ENCODE measurements at regions not wholly inside any gene's neighbourhood (a gene's known extent, or its start where the extent isn't known, plus 50 kb on each side); places are given as distances from the start of the nearest gene placed in this dataset.
"Not testable (repeated sequence)": the region's sequence is repeated elsewhere in the genome, so short reads cannot be mapped to it uniquely, and the experiment has no call there.

- DNase-seq: no peak
These were observed 115.0 kb upstream of the PTPRG start for GRCh38 chr3:61446341-61446740.

GRCh38 chr3:61448378-61448777, 113.0 kb upstream of the PTPRG start:
- no peak for DNase-seq

GRCh38 chr3:61449327-61450040, 111.9 kb upstream of the PTPRG start:
- DNase-seq: no peak

GRCh38 chr3:61450866-61451265, 110.5 kb upstream of the PTPRG start:
- no peak for DNase-seq

GRCh38 chr3:61451841-61452240, 109.5 kb upstream of the PTPRG start:
- DNase-seq: peak; percentile 35

- peak; percentile 60 for DNase-seq
These were observed 108.8 kb upstream of the PTPRG start for GRCh38 chr3:61452535-61453090.

GRCh38 chr3:61454006-61454585, 107.3 kb upstream of the PTPRG start:
- DNase-seq: no peak

GRCh38 chr3:61454801-61455200, 106.6 kb upstream of the PTPRG start:
- DNase-seq: no peak

- no peak for DNase-seq
These were observed 100.7 kb upstream of the PTPRG start for GRCh38 chr3:61460636-61461035.

GRCh38 chr3:61463191-61463590, 98.2 kb upstream of the PTPRG start:
- no peak for DNase-seq

- no peak for DNase-seq
These were observed 96.7 kb upstream of the PTPRG start for GRCh38 chr3:61464518-61465140.

- DNase-seq: no peak
These were observed 95.0 kb upstream of the PTPRG start for GRCh38 chr3:61466357-61466756.

- no peak for DNase-seq
These were observed 77.4 kb upstream of the PTPRG start for GRCh38 chr3:61483997-61484396.

GRCh38 chr3:61493339-61493738, 68.0 kb upstream of the PTPRG start:
- DNase-seq: no peak

GRCh38 chr3:61494309-61494708, 67.1 kb upstream of the PTPRG start:
- not testable (repeated sequence) for DNase-seq

GRCh38 chr3:61497463-61497862, 63.9 kb upstream of the PTPRG start:
- no peak for DNase-seq

GRCh38 chr3:61505197-61505596, 56.2 kb upstream of the PTPRG start:
- no peak for DNase-seq

- no peak for DNase-seq
These were observed 53.4 kb upstream of the PTPRG start for GRCh38 chr3:61507946-61508345.

All from EL (cell line).